OCI-LY1 (cell line): ENCODE measurements at regions not wholly inside any gene's neighbourhood (a gene's known extent, or its start where the extent isn't known, plus 50 kb on each side); places are given as distances from the start of the nearest gene placed in this dataset.

ENCODE experiments used
- EZH2 ChIP-seq: fragments of 200-600 bp; sonication (generic), shearing (Covaris generic); IDR thresholded peaks from 2 replicates; pipeline ENCODE4 v1.8.0; 2017; ENCODE audit warnings: borderline replicate concordance, mixed run types, mild to moderate bottlenecking, antibody characterized with exemption, low read length, moderate library complexity, mixed read lengths
- TF ChIP-seq, protein P1 (sequence below): fragments of 200-600 bp; sonication (generic), shearing (Covaris generic); IDR thresholded peaks from 2 replicates; pipeline ENCODE4 v1.5.1; 2017; ENCODE audit warnings: mild to moderate bottlenecking, antibody characterized with exemption, low read length, moderate library complexity, mixed read lengths

DNA sequence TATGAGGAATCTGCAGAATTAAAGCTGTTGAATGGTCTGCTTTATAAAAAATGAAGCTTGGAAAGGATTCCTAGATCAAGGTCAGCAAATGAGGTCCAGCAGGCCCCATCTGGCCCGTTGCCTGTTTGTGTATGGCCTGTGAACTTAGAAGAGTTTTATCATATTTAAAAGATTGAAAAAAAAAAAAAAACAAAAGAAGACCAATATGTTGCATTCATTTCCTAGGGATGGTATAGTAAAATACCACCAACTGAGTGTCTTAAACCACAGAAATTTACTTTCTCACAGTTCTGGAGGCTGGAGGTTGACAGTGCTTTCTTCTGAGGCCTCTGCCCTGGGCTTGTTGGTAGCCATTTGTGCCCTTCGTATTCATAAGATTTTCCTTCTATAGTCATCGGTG lies 109.2 kb downstream of the PPP1R3A start:
- TF ChIP-seq, protein P1, sequence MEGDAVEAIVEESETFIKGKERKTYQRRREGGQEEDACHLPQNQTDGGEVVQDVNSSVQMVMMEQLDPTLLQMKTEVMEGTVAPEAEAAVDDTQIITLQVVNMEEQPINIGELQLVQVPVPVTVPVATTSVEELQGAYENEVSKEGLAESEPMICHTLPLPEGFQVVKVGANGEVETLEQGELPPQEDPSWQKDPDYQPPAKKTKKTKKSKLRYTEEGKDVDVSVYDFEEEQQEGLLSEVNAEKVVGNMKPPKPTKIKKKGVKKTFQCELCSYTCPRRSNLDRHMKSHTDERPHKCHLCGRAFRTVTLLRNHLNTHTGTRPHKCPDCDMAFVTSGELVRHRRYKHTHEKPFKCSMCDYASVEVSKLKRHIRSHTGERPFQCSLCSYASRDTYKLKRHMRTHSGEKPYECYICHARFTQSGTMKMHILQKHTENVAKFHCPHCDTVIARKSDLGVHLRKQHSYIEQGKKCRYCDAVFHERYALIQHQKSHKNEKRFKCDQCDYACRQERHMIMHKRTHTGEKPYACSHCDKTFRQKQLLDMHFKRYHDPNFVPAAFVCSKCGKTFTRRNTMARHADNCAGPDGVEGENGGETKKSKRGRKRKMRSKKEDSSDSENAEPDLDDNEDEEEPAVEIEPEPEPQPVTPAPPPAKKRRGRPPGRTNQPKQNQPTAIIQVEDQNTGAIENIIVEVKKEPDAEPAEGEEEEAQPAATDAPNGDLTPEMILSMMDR = no peak
- no peak for TF ChIP-seq EZH2
